IPS-18a (cell line): ENCODE measurements at regions not wholly inside any gene's neighbourhood (a gene's known extent, or its start where the extent isn't known, plus 50 kb on each side); places are given as distances from the start of the nearest gene placed in this dataset.

Experiments
- H3K27ac ChIP-seq: one replicate; pipeline ENCODE4 v1.5.1; 2013; ENCODE audit warnings: low read length
- H3K27me3 ChIP-seq: one replicate; pipeline ENCODE4 v1.6.1; 2013; ENCODE audit warnings: mild to moderate bottlenecking, low read length; ENCODE audit not compliant: control insufficient read depth, insufficient read depth
- H3K36me3 ChIP-seq: one replicate; pipeline ENCODE4 v1.6.1; 2013; ENCODE audit warnings: low read depth, low read length; ENCODE audit not compliant: control insufficient read depth
- H3K4me1 ChIP-seq: one replicate; pipeline ENCODE4 v1.6.1; 2013; ENCODE audit warnings: low read depth, low read length; ENCODE audit not compliant: control insufficient read depth
- H3K4me3 ChIP-seq: one replicate; pipeline ENCODE4 v1.5.1; 2013; ENCODE audit warnings: low read length
- H3K9ac ChIP-seq: one replicate; pipeline ENCODE4 v1.6.1; 2013; ENCODE audit warnings: mild to moderate bottlenecking, low read length, moderate library complexity
- H3K9me3 ChIP-seq: one replicate; pipeline ENCODE4 v1.6.1; 2013; ENCODE audit warnings: low read depth, low read length; ENCODE audit not compliant: control insufficient read depth

GRCh38 chr6:132167929-132168892 is 217.0 kb upstream of the CCN2 start:
- Histone ChIP-seq H3K9me3 (peaks cover 3% of the 10 kb centered on the region), H3K4me3 (no peak overlapping the region), H3K36me3 (no peaks in the 10 kb centered on the region), H3K27me3 (no peaks in the 10 kb centered on the region), H3K27ac (no peak overlapping the region), H3K9ac (no peak overlapping the region), H3K4me1 (peaks cover 6% of the 10 kb centered on the region)

DNA sequence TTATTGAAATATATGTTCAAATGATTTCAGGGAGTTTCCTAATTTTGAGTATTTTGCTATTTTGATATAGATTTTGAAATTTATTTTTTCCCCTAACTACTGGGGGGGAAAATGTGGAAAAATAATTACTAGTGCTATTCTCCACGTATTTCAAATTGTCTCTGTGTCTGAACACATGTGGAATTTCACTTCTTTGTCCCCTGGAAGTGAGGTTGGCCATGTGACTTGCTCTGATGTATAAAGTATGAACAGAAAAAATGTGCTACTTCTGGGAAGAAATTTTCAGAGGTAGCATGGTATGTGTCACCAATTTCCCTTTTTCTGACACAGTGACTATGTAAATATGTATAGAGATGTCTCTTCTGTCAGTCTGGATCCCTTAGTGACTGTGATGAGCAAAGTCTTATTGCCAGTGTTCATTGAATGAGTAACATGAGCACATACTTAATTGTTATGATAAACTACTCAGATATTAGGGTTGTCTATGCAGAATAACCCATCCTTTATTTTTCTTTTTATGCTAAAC is 215.4 kb upstream of the CCN2 start:
- Histone ChIP-seq H3K27ac (no peak overlapping the region), H3K9me3 (peaks cover 3% of the 10 kb centered on the region), H3K36me3 (no peaks in the 10 kb centered on the region), H3K9ac (no peak overlapping the region), H3K27me3 (no peaks in the 10 kb centered on the region), H3K4me3 (no peak overlapping the region), H3K4me1 (peaks cover 6% of the 10 kb centered on the region)

- Histone ChIP-seq H3K9me3 (peaks cover 3% of the 10 kb centered on the region), H3K4me3 (no peak overlapping the region), H3K4me1 (peaks cover 6% of the 10 kb centered on the region), H3K9ac (no peak overlapping the region), H3K36me3 (no peaks in the 10 kb centered on the region), H3K27me3 (no peaks in the 10 kb centered on the region), H3K27ac (no peak overlapping the region)
These were observed 214.5 kb upstream of the CCN2 start for GRCh38 chr6:132165677-132166076.

DNA sequence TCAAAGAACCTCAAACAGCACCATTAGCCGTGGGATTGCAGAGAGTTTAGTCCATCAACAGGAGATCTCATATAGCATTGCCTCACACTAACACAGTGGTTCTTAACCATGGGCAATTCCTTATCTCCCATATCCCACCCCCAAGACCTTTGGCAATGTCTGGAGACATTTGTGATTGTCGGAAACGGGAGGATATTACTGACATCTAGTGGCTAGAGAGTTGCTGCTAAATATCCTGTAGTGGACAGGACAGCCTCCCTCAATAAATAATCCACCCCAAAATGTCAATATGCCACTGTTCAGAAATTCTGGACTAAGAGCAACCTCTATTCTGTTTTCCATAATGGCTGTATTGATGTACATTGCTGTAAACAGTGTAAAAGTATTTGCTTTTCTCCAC is 210.1 kb upstream of the CCN2 start:
- Histone ChIP-seq H3K27ac (no peak overlapping the region), H3K27me3 (no peaks in the 10 kb centered on the region), H3K9ac (no peak overlapping the region), H3K4me1 (no peaks in the 10 kb centered on the region), H3K4me3 (no peak overlapping the region), H3K9me3 (peaks cover 3% of the 10 kb centered on the region), H3K36me3 (no peaks in the 10 kb centered on the region)

GRCh38 chr6:132153221-132153898 is 202.2 kb upstream of the CCN2 start:
- Histone ChIP-seq H3K9me3 (no peaks in the 10 kb centered on the region), H3K36me3 (no peaks in the 10 kb centered on the region), H3K9ac (no peak overlapping the region), H3K27ac (no peak overlapping the region), H3K4me1 (no peaks in the 10 kb centered on the region), H3K27me3 (no peaks in the 10 kb centered on the region), H3K4me3 (no peak overlapping the region)

DNA sequence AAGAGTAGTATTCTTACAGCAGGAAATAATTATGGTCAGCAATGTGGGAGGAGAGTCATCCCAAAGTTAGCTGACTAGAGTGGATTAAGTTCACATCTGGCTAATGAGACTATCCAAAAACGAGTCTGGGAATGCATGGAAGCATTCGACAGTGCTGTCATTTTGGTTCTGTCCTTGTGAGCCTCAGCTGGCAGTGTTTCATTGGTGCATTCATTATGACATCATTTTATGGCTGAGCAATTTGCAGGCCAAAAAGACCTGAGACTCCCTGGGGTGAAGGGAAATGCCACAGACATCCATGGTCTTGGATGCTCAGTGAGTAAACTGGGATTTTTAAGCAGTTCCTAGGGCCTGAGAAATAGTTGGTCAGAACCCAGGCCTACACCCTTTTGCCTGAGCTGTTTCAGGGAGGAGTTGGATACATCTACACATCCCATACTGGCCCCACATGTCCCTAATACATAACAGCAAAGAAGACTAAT is 196.4 kb upstream of the CCN2 start:
- H3K4me1 ChIP-seq, result peaks cover 5% of the 10 kb centered on the region
- no peak overlapping the region for H3K4me3 ChIP-seq
- no peaks in the 10 kb centered on the region for H3K9me3 ChIP-seq
- H3K36me3 ChIP-seq, result no peaks in the 10 kb centered on the region
- H3K9ac ChIP-seq, result no peak overlapping the region
- no peaks in the 10 kb centered on the region for H3K27me3 ChIP-seq
- no peak overlapping the region for H3K27ac ChIP-seq

- no peak overlapping the region for H3K9ac ChIP-seq
- no peak overlapping the region for H3K27ac ChIP-seq
- no peaks in the 10 kb centered on the region for H3K36me3 ChIP-seq
- H3K9me3 ChIP-seq, result no peaks in the 10 kb centered on the region
- no peaks in the 10 kb centered on the region for H3K27me3 ChIP-seq
- H3K4me3 ChIP-seq, result no peak overlapping the region
- peaks cover 5% of the 10 kb centered on the region for H3K4me1 ChIP-seq
These were observed 193.3 kb upstream of the CCN2 start for GRCh38 chr6:132144456-132144855.

DNA sequence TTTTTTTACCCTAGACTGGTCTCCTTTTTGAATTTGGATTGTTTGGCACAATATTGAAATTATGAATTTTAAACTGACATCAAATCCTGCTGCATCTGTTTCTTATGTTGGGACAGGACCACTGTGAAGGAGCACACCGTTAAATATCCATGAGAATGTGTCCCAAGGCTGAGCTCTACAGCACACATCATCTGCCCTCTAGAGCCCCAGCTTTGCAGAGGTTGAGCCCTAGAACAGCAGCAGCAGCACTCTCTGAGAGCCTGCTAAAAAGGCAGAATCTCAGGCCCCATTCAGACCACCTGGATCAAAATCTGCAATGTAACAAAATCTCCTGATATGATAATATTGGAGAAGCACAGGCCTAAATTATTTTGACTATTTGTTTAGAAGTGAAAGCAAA is 192.1 kb upstream of the CCN2 start:
- Histone ChIP-seq H3K27ac (no peak overlapping the region), H3K9me3 (no peaks in the 10 kb centered on the region), H3K9ac (no peak overlapping the region), H3K4me1 (peaks cover 5% of the 10 kb centered on the region), H3K36me3 (no peaks in the 10 kb centered on the region), H3K27me3 (no peaks in the 10 kb centered on the region), H3K4me3 (no peak overlapping the region)

DNA sequence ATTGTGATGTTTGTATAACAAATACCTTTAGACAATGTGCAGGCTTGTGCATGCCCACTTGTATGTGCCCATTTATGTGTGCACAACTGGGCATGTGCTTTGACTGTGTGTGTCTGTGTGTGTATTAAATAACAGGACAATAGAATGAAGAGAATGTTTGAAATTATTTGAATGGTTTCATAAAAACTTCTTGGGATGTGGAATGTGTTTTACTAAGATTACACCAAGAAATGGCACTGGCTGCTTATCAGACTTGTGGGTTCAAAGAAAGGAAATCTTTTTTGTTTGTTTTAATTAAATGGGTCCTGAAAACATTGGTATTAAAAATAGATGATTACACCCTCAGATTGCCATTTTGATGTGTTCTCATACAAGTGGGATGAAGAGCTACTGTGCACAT is 191.6 kb upstream of the CCN2 start:
- H3K9ac ChIP-seq, result no peak overlapping the region
- H3K4me3 ChIP-seq, result no peak overlapping the region
- H3K27ac ChIP-seq, result no peak overlapping the region
- no peaks in the 10 kb centered on the region for H3K36me3 ChIP-seq
- peaks cover 4% of the 10 kb centered on the region for H3K4me1 ChIP-seq
- no peaks in the 10 kb centered on the region for H3K9me3 ChIP-seq
- H3K27me3 ChIP-seq, result no peaks in the 10 kb centered on the region

GRCh38 chr6:132142308-132142707 is 191.1 kb upstream of the CCN2 start:
- no peak overlapping the region for H3K4me3 ChIP-seq
- H3K9me3 ChIP-seq, result no peaks in the 10 kb centered on the region
- H3K27me3 ChIP-seq, result no peaks in the 10 kb centered on the region
- no peaks in the 10 kb centered on the region for H3K36me3 ChIP-seq
- no peaks in the 10 kb centered on the region for H3K4me1 ChIP-seq
- no peak overlapping the region for H3K9ac ChIP-seq
- no peak overlapping the region for H3K27ac ChIP-seq

DNA sequence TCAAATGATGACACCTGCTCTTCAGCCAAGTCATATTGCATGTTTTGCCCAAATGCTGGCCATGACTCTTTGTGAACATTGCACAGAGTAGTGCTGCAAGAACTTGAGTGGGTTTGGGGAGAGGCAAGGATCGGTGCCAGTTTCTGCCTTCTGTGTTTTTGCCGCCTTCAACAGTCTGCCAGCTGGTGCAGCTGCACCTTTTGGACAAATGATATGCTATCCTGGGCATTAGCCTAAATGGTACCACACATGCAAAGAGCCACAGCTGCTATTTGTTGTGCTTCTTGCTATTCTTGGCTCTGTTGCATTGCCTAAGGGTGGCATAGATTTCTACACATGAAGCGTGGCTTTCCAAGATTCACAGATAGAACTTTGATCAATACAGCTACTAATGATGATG is 189.0 kb upstream of the CCN2 start:
- Histone ChIP-seq H3K36me3 (no peaks in the 10 kb centered on the region), H3K4me3 (no peak overlapping the region), H3K4me1 (no peaks in the 10 kb centered on the region), H3K9me3 (no peaks in the 10 kb centered on the region), H3K27me3 (no peaks in the 10 kb centered on the region), H3K27ac (no peak overlapping the region), H3K9ac (no peak overlapping the region)
